SK-N-SH treated with all-trans-retinoic acid at 6 μM for 48 hours (cell line): ENCODE measurements at regions not wholly inside any gene's neighbourhood (a gene's known extent, or its start where the extent isn't known, plus 50 kb on each side); places are given as distances from the start of the nearest gene placed in this dataset.

Experiments
- ATAC-seq: fragments of 200-7000 bp; cut with Tn5 transposase; 3 replicates; pipeline ENCODE4 v1.9.1; 2020; ENCODE audit warnings: mild to moderate bottlenecking, moderate library complexity
- ARNTL ChIP-seq: fragments of 450-650 bp; formaldehyde crosslinking; IDR thresholded peaks from 2 replicates; pipeline ENCODE4 v1.5.0; 2020; ENCODE audit warnings: low read depth, mild to moderate bottlenecking, moderate library complexity, borderline replicate concordance
- BACH2 ChIP-seq: fragments of 250-450 bp; sonication (Bioruptor Pico); IDR thresholded peaks from 2 replicates; pipeline ENCODE4 v1.9.0; 2021; ENCODE audit warnings: mild to moderate bottlenecking, borderline replicate concordance
- CREB5 ChIP-seq: fragments of 250-450 bp; sonication (Bioruptor Pico); IDR thresholded peaks from 2 replicates; pipeline ENCODE4 v1.5.1; 2020; ENCODE audit warnings: low read depth, mild to moderate bottlenecking, moderate library complexity
- CSDC2 ChIP-seq: fragments of 250-450 bp; sonication (Bioruptor Pico); IDR thresholded peaks from 2 replicates; pipeline ENCODE4 v1.5.0; 2020; ENCODE audit warnings: mild to moderate bottlenecking, moderate library complexity
- CSRNP3 ChIP-seq: fragments of 250-450 bp; sonication (Bioruptor Pico); IDR thresholded peaks from 2 replicates; pipeline ENCODE4 v1.5.1; 2021; ENCODE audit warnings: mild to moderate bottlenecking, moderate library complexity
- ESRRG ChIP-seq: fragments of 250-450 bp; sonication (Bioruptor Pico); IDR thresholded peaks from 2 replicates; pipeline ENCODE4 v1.6.1; 2021; ENCODE audit warnings: mild to moderate bottlenecking
- GLIS3 ChIP-seq: fragments of 250-450 bp; sonication (Bioruptor Pico); IDR thresholded peaks from 2 replicates; pipeline ENCODE4 v1.5.0; 2020; ENCODE audit warnings: mild to moderate bottlenecking, moderate library complexity
- ISL1 ChIP-seq: fragments of 250-450 bp; sonication (Bioruptor Pico); IDR thresholded peaks from 2 replicates; pipeline ENCODE4 v2.1.2; 2022; ENCODE audit warnings: mild to moderate bottlenecking, moderate library complexity
- OSR1 ChIP-seq: fragments of 250-450 bp; sonication (Bioruptor Pico); IDR thresholded peaks from 2 replicates; pipeline ENCODE4 v1.8.0; 2022; ENCODE audit warnings: moderate library complexity, mild to moderate bottlenecking, inconsistent platforms
- POU6F1 ChIP-seq: fragments of 250-450 bp; sonication (Bioruptor Pico); IDR thresholded peaks from 2 replicates; pipeline ENCODE4 v1.8.0; 2021; ENCODE audit warnings: low read depth, mild to moderate bottlenecking, moderate library complexity, borderline replicate concordance
- PPARA ChIP-seq: fragments of 250-450 bp; sonication (Bioruptor Pico); IDR thresholded peaks from 2 replicates; pipeline ENCODE4 v1.5.0; 2020; ENCODE audit warnings: mild to moderate bottlenecking, borderline replicate concordance
- RARB ChIP-seq: fragments of 250-450 bp; sonication (Bioruptor Pico); IDR thresholded peaks from 2 replicates; pipeline ENCODE4 v1.8.0; 2021; ENCODE audit warnings: mild to moderate bottlenecking, moderate library complexity
- SNAI2 ChIP-seq: fragments of 250-450 bp; sonication (Bioruptor Pico); IDR thresholded peaks from 2 replicates; pipeline ENCODE4 v1.5.0; 2020; ENCODE audit warnings: mild to moderate bottlenecking, moderate library complexity
- TCF4 ChIP-seq: fragments of 250-450 bp; sonication (Bioruptor Pico); IDR thresholded peaks from 2 replicates; pipeline ENCODE4 v1.8.0; 2021; ENCODE audit warnings: mild to moderate bottlenecking, moderate library complexity, borderline replicate concordance
- TOX ChIP-seq: fragments of 250-450 bp; sonication (Bioruptor Pico); IDR thresholded peaks from 2 replicates; pipeline ENCODE4 v1.8.0; 2021; ENCODE audit warnings: mild to moderate bottlenecking, moderate library complexity, borderline replicate concordance
- TSHZ2 ChIP-seq: fragments of 250-450 bp; sonication (Bioruptor Pico); IDR thresholded peaks from 2 replicates; pipeline ENCODE4 v1.5.0; 2020; ENCODE audit warnings: mild to moderate bottlenecking, moderate library complexity
- ZC3H10 ChIP-seq: fragments of 250-450 bp; sonication (Bioruptor Pico); IDR thresholded peaks from 2 replicates; pipeline ENCODE4 v1.5.1; 2021; ENCODE audit warnings: mild to moderate bottlenecking, moderate library complexity
- ZFP3 ChIP-seq: fragments of 250-450 bp; sonication (Bioruptor Pico); IDR thresholded peaks from 2 replicates; pipeline ENCODE4 v1.5.0; 2020; ENCODE audit warnings: mild to moderate bottlenecking, moderate library complexity
- ZFP30 ChIP-seq: fragments of 450-650 bp; formaldehyde crosslinking; IDR thresholded peaks from 2 replicates; pipeline ENCODE4 v1.5.0; 2022; ENCODE audit warnings: mild to moderate bottlenecking, moderate library complexity
- ZNF565 ChIP-seq: fragments of 450-650 bp; formaldehyde crosslinking; conservative IDR thresholded peaks from 2 replicates; pipeline ENCODE4 v1.5.0; 2020; ENCODE audit warnings: low read depth, mild to moderate bottlenecking, moderate library complexity
- ZNF70 ChIP-seq: fragments of 450-650 bp; formaldehyde crosslinking; IDR thresholded peaks from 2 replicates; pipeline ENCODE4 v1.5.0; 2020; ENCODE audit warnings: mild to moderate bottlenecking, moderate library complexity
- ZNF8 ChIP-seq: fragments of 450-650 bp; formaldehyde crosslinking; IDR thresholded peaks from 2 replicates; pipeline ENCODE4 v1.5.0; 2020; ENCODE audit warnings: mild to moderate bottlenecking, moderate library complexity

DNA sequence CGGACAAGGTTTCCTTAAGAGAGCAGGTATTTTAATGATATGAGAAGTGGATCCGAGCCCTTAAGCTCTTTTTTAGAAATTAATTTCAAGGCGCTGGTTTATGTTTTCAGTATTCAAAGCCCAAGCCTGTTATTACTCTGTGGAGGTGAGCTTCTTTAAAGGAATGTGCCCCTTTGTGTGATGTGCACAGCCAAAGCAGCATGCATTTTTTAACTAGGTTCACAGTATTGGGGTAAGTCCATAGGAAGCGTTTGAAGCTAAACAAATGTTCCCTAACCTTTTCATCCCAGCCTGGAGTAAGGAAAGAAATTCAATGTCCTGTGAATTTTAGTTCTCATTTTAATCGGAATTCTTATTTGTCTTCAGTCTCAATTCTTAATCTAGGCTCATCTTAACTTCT is 217.5 kb downstream of the KCTD12 start (continued):
- TF ChIP-seq POU6F1 (CRISPR knock-in tag) (no peak), ZFP3 (no peak)

DNA sequence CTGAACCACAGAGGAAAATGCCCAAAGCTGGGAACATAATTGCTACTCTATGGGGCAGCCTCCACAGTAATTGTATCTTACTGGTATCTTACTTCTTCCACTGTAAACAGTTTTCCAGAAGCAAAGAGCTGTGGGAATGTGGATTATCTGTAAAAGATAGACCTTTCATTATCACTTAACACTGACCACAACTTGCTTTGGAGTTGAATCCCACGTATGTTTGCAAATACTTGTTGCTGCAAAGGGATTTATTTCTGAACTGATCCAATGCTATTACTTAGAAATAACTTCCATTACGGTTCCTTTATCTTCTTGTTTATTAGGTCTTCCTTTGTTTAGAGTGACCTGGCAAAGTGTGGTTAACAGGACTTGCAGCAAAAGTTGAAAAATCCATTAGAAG is 218.1 kb downstream of the KCTD12 start:
- ATAC-seq: 0 out of 3 replicates have a peak, but pooled peaks have one; percentile 11
- TF ChIP-seq ZFP3 (no peak), TOX (CRISPR knock-in tag) (no peak), SNAI2 (CRISPR knock-in tag) (no peak), ZC3H10 (CRISPR knock-in tag) (no peak), ZFP30 (CRISPR knock-in tag) (no peak), OSR1 (no peak), CSDC2 (CRISPR knock-in tag) (no peak), BACH2 (no peak), ESRRG (CRISPR knock-in tag) (no peak), PPARA (CRISPR knock-in tag) (no peak), CREB5 (CRISPR knock-in tag) (no peak), TCF4 (CRISPR knock-in tag) (no peak), GLIS3 (no peak), ZNF70 (no peak), ZNF8 (CRISPR knock-in tag) (no peak), RARB (CRISPR knock-in tag) (no peak), TSHZ2 (CRISPR knock-in tag) (no peak), ISL1 (CRISPR knock-in tag) (no peak), ARNTL (CRISPR knock-in tag) (no peak)

- no peak for TF ChIP-seq TOX (CRISPR knock-in tag)
- TF ChIP-seq ZC3H10 (CRISPR knock-in tag): no peak
- TF ChIP-seq CSDC2 (CRISPR knock-in tag): no peak
- TF ChIP-seq POU6F1 (CRISPR knock-in tag): no peak
- no peak for TF ChIP-seq GLIS3
- TF ChIP-seq TCF4 (CRISPR knock-in tag): no peak
- no peak for TF ChIP-seq RARB (CRISPR knock-in tag)
- TF ChIP-seq OSR1: no peak
- TF ChIP-seq BACH2: no peak
- no peak for TF ChIP-seq ZNF70
- TF ChIP-seq TSHZ2 (CRISPR knock-in tag): no peak
- no peak for TF ChIP-seq CSRNP3
- no peak for TF ChIP-seq CREB5 (CRISPR knock-in tag)
- no peak for TF ChIP-seq ESRRG (CRISPR knock-in tag)
- TF ChIP-seq ZFP30 (CRISPR knock-in tag): no peak
- no peak for TF ChIP-seq PPARA (CRISPR knock-in tag)
- no peak for TF ChIP-seq ISL1 (CRISPR knock-in tag)
- TF ChIP-seq ARNTL (CRISPR knock-in tag): no peak
- no peak for TF ChIP-seq ZNF565 (CRISPR knock-in tag)
- ATAC-seq: peak; percentile 96
Measured at GRCh38 chr13:76667551-76667950, 218.7 kb downstream of the KCTD12 start.
